ENCODE measurements at regions not wholly inside any gene's neighbourhood (a gene's known extent, or its start where the extent isn't known, plus 50 kb on each side); places are given as distances from the start of the nearest gene placed in this dataset.

GRCh38 chr1:193663965-193664364 is 477.6 kb upstream of the B3GALT2 start:
- TF ChIP-seq OSR1 (CRISPR knock-in tag; IDR thresholded peaks at IDR 0.05) (no peak), SNAI2 (CRISPR knock-in tag; IDR thresholded peaks at IDR 0.05) (no peak), ZC3H10 (CRISPR knock-in tag; IDR thresholded peaks at IDR 0.05) (no peak), TCF4 (CRISPR knock-in tag; IDR thresholded peaks at IDR 0.05; ENCODE audit: borderline replicate concordance) (no peak), ZNF565 (CRISPR knock-in tag; conservative IDR thresholded peaks at IDR 0.05; ENCODE audit: low read depth) (no peak), BACH2 (CRISPR knock-in tag; IDR thresholded peaks at IDR 0.05; ENCODE audit: borderline replicate concordance) (no peak), TSHZ2 (CRISPR knock-in tag; IDR thresholded peaks at IDR 0.05) (no peak), GLIS3 (CRISPR knock-in tag; IDR thresholded peaks at IDR 0.05) (no peak), PATZ1 (CRISPR knock-in tag; IDR thresholded peaks at IDR 0.05; ENCODE audit: borderline replicate concordance) (no peak), ZFP3 (CRISPR knock-in tag; IDR thresholded peaks at IDR 0.05) (no peak), ARNTL (CRISPR knock-in tag; IDR thresholded peaks at IDR 0.05; ENCODE audit: borderline replicate concordance, low read depth) (no peak), CSRNP3 (CRISPR knock-in tag; IDR thresholded peaks at IDR 0.05) (no peak), CREB5 (CRISPR knock-in tag; IDR thresholded peaks at IDR 0.05; ENCODE audit: low read depth) (no peak), RARB (CRISPR knock-in tag; IDR thresholded peaks at IDR 0.05) (no peak)
